ENCODE measurements at regions not wholly inside any gene's neighbourhood (a gene's known extent, or its start where the extent isn't known, plus 50 kb on each side); places are given as distances from the start of the nearest gene placed in this dataset.

- TF ChIP-seq CTCF (IDR thresholded peaks at IDR 0.05) (no peak), POLR2A (IDR thresholded peaks at IDR 0.05) (no peak)
These were observed 172.7 kb downstream of the FAM43A start for GRCh38 chr3:194858382-194858781.

Data from thyroid gland (tissue), 4 donors.